GM12865 (cell line): ENCODE measurements at regions not wholly inside any gene's neighbourhood (a gene's known extent, or its start where the extent isn't known, plus 50 kb on each side); places are given as distances from the start of the nearest gene placed in this dataset.

Experiments used
- DNase-seq: peaks from one replicate; pipeline ENCODE4 v3.0.0; 2010; ENCODE audit warnings: low read depth
- H3K4me3 ChIP-seq: 2 replicates; pipeline ENCODE4 v1.5.1; 2011; ENCODE audit warnings: mild to moderate bottlenecking, low read depth, low read length, control low read depth
- CTCF ChIP-seq: IDR thresholded peaks from 2 replicates; pipeline ENCODE4 v1.5.1; 2011; ENCODE audit warnings: low read length, control low read depth, low read depth, inconsistent platforms; ENCODE audit not compliant: insufficient read depth; ENCODE audit errors: missing control alignments

GRCh38 chr12:28610401-28611114 is 420.3 kb downstream of the CCDC91 start:
- no peak for DNase-seq
- H3K4me3 ChIP-seq = no peak overlapping the region

GRCh38 chr12:28611115-28611435 is 420.8 kb downstream of the CCDC91 start:
- DNase-seq = no peak
- H3K4me3 ChIP-seq = no peak overlapping the region
- TF ChIP-seq CTCF = no peak

More at GRCh38 chr12:28610401-28611114, 420.3 kb downstream of the CCDC91 start:
- TF ChIP-seq CTCF = no peak

GRCh38 chr12:28611449-28611848 is 421.2 kb downstream of the CCDC91 start:
- DNase-seq = no peak
- H3K4me3 ChIP-seq = no peak overlapping the region
- no peak for TF ChIP-seq CTCF

GRCh38 chr12:28618171-28618570 is 427.9 kb downstream of the CCDC91 start:
- TF ChIP-seq CTCF = no peak
- H3K4me3 ChIP-seq = no peak overlapping the region
- DNase-seq = no peak

- no peak for DNase-seq
- TF ChIP-seq CTCF = no peak
- no peak overlapping the region for H3K4me3 ChIP-seq
These were observed 428.5 kb downstream of the CCDC91 start for GRCh38 chr12:28618772-28619171.

- no peak overlapping the region for H3K4me3 ChIP-seq
- no peak for DNase-seq
- TF ChIP-seq CTCF = no peak
These were observed 430.0 kb downstream of the CCDC91 start for GRCh38 chr12:28620281-28620680.

- no peak for DNase-seq
- H3K4me3 ChIP-seq = no peak overlapping the region
- TF ChIP-seq CTCF = no peak
These were observed 432.1 kb downstream of the CCDC91 start for GRCh38 chr12:28622406-28622805.
